ENCODE measurements at regions not wholly inside any gene's neighbourhood (a gene's known extent, or its start where the extent isn't known, plus 50 kb on each side); places are given as distances from the start of the nearest gene placed in this dataset.

DNA sequence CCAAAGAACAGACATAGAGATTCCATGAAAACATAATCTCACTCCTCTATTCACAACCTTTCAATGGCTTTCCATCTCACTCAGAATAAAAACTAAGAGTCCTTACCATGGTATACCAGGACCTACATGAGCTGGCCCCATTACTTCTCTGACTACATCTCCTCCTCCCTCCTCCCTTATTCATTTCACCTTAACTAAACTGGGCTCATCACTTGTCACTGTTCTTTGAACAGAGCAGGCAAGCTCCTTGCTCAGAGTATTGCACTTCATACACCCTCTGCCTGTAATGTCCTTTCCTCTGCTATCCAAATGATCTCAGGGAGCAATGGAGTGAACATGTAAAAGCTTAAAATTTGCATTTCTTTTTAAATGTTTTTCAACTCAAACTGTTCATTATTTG lies 142.0 kb downstream of the MRPL39 start:
- CTCF ChIA-PET: no interaction called here
- Histone ChIP-seq H3K9me1 (replicated peaks; ENCODE audit: control insufficient read depth, extremely low read depth, insufficient read depth, low read length) (no peaks in the 10 kb centered on the region), H3K4me1 (ENCODE audit: control insufficient read depth, extremely low read depth, insufficient read depth, low read length) (peaks cover 2% of the 10 kb centered on the region), H4K20me1 (replicated peaks; ENCODE audit: control insufficient read depth, extremely low read depth, insufficient read depth, low read length) (no peaks in the 10 kb centered on the region), H3K4me3 (replicated peaks in 1 of 3; ENCODE audit: insufficient read depth in 1 of 3, low read depth in 1 of 3, low read length in 3 of 3) (no peak overlapping the region), H3K4me2 (ENCODE audit: insufficient read depth, low read length) (no peak overlapping the region), H3K27ac (ENCODE audit: insufficient read depth, low read depth, low read length) (no peak overlapping the region), H3K27me3 (ENCODE audit: control insufficient read depth in 2 of 2, insufficient read depth in 2 of 2, low read length in 2 of 2) (peaks cover 0 to 2% of the 10 kb centered on the region in 2 experiments), H3K9me3 (replicated peaks; ENCODE audit: control insufficient read depth, insufficient read depth, low read length) (no peaks in the 10 kb centered on the region), H3K9ac (replicated peaks; ENCODE audit: extremely low read depth, insufficient read depth, low read length) (no peak overlapping the region), H3K36me3 (ENCODE audit: control insufficient read depth in 2 of 2, extremely low read depth in 1 of 2, insufficient read depth in 2 of 2, low read length in 2 of 2) (no peaks in the 10 kb centered on the region), H3K79me2 (ENCODE audit: control insufficient read depth, insufficient read depth, low read length) (no peaks in the 10 kb centered on the region), H2AFZ (ENCODE audit: low read depth, low read length) (no peak overlapping the region)
- intact Hi-C loops (cut with micrococcal nuclease) (no loop called here), dilution Hi-C loops (cut with MboI; ENCODE audit: extremely low pct_ligation_motif_present, low sequenced_read_pairs) (no loop called here)
- POLR2A ChIA-PET: no interaction called here
- no peak for DNase-seq (ENCODE audit: low read depth, low spot score)
- FAIRE-seq: no peak
- BruUV-seq (replicated peaks): no TSS peak
- TF ChIP-seq, protein P1, sequence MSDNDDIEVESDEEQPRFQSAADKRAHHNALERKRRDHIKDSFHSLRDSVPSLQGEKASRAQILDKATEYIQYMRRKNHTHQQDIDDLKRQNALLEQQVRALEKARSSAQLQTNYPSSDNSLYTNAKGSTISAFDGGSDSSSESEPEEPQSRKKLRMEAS (IDR thresholded peaks at IDR 0.05; ENCODE audit: insufficient read depth, insufficient read length): no peak
- TF ChIP-seq, protein P2, sequence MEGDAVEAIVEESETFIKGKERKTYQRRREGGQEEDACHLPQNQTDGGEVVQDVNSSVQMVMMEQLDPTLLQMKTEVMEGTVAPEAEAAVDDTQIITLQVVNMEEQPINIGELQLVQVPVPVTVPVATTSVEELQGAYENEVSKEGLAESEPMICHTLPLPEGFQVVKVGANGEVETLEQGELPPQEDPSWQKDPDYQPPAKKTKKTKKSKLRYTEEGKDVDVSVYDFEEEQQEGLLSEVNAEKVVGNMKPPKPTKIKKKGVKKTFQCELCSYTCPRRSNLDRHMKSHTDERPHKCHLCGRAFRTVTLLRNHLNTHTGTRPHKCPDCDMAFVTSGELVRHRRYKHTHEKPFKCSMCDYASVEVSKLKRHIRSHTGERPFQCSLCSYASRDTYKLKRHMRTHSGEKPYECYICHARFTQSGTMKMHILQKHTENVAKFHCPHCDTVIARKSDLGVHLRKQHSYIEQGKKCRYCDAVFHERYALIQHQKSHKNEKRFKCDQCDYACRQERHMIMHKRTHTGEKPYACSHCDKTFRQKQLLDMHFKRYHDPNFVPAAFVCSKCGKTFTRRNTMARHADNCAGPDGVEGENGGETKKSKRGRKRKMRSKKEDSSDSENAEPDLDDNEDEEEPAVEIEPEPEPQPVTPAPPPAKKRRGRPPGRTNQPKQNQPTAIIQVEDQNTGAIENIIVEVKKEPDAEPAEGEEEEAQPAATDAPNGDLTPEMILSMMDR (IDR thresholded peaks at IDR 0.05; ENCODE audit: extremely low read depth in 1 of 2, insufficient read depth in 1 of 2, low read depth in 1 of 2, low read length in 2 of 2): no peak
- TF ChIP-seq MYC (IDR thresholded peaks at IDR 0.05; ENCODE audit: low read depth, low read length) (no peak), EZH2 (IDR thresholded peaks at IDR 0.05; ENCODE audit: borderline replicate concordance, low read depth, low read length, severe bottlenecking) (no peak), POLR2AphosphoS5 (IDR thresholded peaks at IDR 0.05; ENCODE audit: insufficient read depth, low read depth, low read length) (no peak), FOS (IDR thresholded peaks at IDR 0.05; ENCODE audit: borderline replicate concordance, insufficient read depth, low read length) (no peak), POLR2A (IDR thresholded peaks at IDR 0.05; ENCODE audit: low read depth, low read length) (no peak), JUN (IDR thresholded peaks at IDR 0.05; ENCODE audit: borderline replicate concordance, insufficient read depth, insufficient read length, low read depth) (no peak), GATA2 (IDR thresholded peaks at IDR 0.05; ENCODE audit: insufficient read depth, insufficient read length, low read depth, low read length) (no peak)

Measured in endothelial cell of umbilical vein (primary cell).